WTC11 (cell line): ENCODE measurements at regions not wholly inside any gene's neighbourhood (a gene's known extent, or its start where the extent isn't known, plus 50 kb on each side); places are given as distances from the start of the nearest gene placed in this dataset.

Source experiments
- CBFB ChIP-seq: sonication (generic); formaldehyde crosslinking; IDR thresholded peaks from 2 replicates; pipeline ENCODE4 v1.8.1; 2022; ENCODE audit warnings: mild to moderate bottlenecking, low read depth, missing genetic modification reagents
- CTCF ChIP-seq: fragments of 200-600 bp; IDR thresholded peaks from 2 replicates; pipeline ENCODE4 v1.8.0; 2022; ENCODE audit warnings: antibody characterized with exemption
- TF ChIP-seq, protein P1 (sequence below): sonication (generic); formaldehyde crosslinking; IDR thresholded peaks from 2 replicates; pipeline ENCODE4 v1.8.0; 2022; ENCODE audit warnings: mild to moderate bottlenecking, missing genetic modification reagents

- TF ChIP-seq, protein P1, sequence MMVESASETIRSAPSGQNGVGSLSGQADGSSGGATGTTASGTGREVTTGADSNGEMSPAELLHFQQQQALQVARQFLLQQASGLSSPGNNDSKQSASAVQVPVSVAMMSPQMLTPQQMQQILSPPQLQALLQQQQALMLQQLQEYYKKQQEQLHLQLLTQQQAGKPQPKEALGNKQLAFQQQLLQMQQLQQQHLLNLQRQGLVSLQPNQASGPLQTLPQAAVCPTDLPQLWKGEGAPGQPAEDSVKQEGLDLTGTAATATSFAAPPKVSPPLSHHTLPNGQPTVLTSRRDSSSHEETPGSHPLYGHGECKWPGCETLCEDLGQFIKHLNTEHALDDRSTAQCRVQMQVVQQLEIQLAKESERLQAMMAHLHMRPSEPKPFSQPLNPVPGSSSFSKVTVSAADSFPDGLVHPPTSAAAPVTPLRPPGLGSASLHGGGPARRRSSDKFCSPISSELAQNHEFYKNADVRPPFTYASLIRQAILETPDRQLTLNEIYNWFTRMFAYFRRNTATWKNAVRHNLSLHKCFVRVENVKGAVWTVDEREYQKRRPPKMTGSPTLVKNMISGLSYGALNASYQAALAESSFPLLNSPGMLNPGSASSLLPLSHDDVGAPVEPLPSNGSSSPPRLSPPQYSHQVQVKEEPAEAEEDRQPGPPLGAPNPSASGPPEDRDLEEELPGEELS (CRISPR knock-in tag), result no peak
- TF ChIP-seq CBFB (CRISPR knock-in tag) (no peak), CTCF (no peak)
Observed at GRCh38 chr6:74671558-74672025, 534.3 kb downstream of the COL12A1 start.
